ENCODE measurements at regions not wholly inside any gene's neighbourhood (a gene's known extent, or its start where the extent isn't known, plus 50 kb on each side); places are given as distances from the start of the nearest gene placed in this dataset.

DNA sequence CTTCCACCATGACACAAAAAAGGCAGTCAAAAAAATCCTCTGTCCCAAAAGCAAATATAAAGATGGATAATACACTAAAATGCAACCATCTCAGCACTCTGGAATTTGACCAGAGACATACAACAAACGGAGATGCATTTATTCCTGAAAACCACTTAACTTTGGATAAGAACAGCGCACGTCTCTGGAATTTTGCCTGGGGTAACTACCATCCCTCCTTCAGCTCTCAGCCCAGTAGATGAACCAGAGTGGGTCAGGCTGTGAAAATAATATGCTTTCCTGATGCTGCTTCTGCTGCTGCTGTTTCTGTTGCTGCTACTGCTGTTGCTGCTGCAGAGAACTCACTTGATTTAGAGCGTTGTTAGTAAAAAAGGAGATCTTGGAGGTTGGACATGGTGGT is 133.8 kb upstream of the ACVR2A start:
- no peak for DNase-seq (ENCODE audit: low spot score)

DNA sequence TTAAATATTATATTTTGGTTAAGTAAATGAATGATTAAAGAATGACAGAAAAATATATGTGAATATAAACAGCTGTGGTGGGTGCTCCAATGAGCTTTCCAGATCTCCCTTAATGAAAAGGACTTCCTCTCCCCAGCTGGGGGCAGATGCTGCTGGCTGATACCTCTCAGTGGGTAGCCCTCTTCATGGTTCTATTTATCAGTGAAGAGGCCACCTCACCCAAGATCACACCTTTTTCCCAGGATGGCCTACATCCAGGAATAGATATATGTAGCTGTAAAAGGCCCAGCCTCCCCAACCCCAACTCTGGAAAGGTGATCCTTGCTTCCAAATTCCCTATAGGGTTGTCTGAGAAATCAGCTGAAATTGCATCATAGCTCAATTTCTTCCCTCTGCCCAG is 135.2 kb upstream of the ACVR2A start:
- DNase-seq (ENCODE audit: low spot score): no peak

DNA sequence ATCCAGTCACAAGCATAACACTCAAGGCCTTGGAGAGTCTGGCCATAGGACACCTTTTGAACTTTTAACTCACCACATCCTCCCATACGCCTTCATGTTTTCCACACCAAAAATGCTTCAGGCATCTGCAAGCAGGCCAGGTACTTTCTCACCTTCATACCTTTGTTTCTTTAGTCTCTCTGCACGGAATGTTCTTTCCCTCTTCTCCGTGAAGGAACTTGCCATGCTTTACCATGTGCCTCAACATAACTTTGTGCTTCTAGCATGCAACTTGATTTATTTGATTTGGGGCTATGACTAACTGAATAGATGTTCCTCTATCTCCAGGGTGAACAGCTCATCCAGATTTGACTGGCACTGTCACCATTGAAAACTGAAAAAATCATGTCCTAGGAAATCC is 141.7 kb upstream of the ACVR2A start:
- DNase-seq (ENCODE audit: low spot score): no peak

DNA sequence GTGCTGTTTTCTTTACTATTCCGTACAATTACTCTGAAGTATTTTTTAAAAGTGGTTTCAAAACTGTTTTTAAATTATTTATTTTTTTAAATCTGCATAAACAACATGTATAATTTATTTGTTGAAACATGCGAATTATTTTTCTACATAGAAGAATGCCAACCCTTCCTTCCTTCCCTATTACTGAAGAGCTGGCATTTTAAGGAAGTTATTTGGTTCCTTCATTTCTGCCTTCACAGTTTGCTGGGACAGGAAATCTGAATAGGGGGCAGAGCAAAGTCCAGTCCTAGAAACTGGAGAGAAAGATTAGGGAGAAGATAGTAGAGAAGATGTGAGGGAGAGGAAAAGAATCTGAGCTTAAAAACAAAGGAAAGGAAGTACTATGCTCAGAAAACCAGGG is 146.7 kb upstream of the ACVR2A start:
- no peak for DNase-seq (ENCODE audit: low spot score)

DNA sequence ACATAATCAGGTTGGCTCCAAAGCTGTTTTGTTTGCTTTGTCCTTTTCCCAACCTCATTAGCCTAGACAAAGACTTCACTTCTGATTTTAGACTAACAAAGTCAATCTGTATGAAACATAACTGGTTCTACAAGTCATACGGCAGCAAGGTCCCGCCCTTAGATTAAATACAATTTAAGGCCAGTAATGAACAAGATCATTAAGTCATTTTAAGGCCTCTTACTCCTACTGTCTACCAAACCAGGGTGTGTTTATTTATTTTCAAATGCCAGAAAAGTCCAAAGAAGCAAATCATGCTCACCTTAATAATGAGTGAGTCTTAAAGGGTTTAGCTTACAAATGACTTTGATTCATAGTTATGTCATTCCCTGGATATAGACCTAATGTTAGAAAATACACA is 148.4 kb upstream of the ACVR2A start:
- no peak for DNase-seq (ENCODE audit: low spot score)

DNA sequence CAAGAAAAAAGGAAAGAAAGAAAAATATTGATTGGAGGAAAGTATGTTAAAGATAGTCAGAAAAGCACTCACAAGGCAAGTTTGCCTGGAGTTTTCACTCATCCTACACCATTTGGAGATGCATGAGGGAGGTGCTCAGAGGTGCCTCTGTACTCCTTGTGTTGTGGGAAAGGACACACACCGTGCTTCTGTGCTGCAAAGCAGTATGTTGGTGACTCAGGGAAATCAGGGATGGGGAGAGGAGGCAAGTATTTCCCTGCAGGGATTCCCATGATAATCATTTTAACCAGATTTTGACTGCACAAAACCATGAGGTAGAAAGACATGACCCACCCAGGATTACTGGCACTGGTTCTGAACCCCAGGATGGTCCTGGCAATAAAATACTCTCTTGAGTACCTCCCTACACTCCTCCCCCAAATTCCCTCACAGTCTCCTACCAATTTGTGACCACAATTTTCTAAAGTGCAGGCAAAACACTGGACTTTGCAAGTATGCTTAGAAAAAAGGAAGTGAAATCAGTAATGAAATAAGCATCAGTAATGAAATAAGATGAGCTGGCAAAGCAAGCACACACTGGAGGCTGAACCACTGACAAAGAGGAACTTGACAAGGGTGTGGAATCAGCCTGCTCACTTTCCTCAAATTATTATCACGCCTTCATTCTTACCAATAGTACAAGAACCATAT is 155.5 kb upstream of the ACVR2A start:
- DNase-seq (ENCODE audit: low spot score): no peak

DNA sequence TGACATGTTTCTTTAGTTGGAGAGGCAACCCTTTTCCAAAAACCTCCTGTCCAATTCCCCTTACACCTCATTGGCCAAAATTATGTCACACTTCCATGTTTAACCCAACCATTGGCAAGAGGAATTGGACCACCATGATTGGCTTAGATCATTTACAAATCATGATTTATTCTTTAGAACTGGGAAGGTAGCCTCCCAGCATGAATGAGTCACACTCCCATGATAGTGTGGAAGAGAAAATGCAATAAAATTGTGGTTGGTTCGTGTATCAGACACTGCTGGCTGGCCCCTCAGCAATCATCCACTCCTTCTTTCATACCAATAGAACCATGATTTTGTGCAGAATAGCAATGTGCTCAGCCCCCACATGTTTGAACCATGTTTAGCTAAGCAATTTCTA is 156.6 kb upstream of the ACVR2A start:
- DNase-seq (ENCODE audit: low spot score): no peak

DNA sequence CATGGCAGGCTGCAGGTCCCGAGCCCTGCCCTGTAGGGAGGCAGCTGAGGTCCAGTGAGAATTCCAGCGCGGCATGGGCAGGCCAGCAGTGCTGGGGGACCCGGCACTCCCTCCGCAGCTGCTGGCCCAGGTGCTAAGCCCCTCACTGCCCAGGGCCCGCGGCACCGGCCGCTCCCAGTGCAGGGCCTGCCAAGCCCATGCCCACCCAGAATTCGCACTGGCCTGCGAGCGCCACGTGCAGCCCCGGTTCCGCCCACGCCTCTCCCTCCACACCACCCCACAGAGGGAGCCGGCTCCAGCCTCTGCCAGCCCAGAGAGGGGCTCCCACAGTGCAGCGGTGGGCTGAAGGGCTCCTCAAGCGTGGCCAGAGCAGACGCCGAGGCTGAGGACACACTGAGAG is 158.5 kb upstream of the ACVR2A start:
- DNase-seq (ENCODE audit: low spot score): no peak

DNA sequence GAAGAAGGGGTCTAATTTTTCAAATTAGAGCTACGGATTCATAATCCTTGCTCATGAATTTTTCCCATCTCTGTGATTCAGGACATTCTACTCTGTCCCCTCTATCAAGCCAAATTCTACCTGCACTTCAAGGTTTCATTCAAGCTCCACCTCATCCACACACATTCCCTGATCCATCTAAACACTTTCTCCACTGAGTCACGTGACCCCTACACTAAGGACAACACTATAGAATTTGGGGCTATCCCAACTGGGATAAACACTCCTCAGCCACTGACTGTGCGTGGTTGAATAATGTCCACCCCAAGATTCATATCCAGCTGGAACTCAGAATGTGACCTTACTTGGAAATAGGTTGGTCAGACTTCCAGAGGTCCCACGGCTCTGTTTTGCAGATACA is 159.9 kb upstream of the ACVR2A start:
- DNase-seq (ENCODE audit: low spot score): no peak

DNA sequence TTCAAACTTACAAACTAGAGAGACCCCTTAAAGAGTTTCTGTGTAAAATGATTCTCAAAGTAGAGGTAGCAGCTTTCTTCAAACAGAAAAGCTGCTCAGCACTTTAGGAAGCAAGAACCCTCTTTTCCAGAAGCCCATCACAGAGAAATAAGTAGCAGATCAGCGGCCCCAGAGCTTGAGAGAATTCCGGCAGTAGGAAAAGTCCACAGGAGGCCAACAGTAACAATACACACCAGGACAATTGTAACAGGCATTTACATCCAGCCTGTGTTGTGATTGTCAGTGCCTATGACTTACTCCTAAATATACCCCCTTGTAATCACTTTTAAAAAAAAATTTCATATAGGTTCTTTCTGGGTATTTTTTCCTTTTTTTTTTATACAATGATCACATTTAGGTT is 161.4 kb upstream of the ACVR2A start:
- no peak for DNase-seq (ENCODE audit: low spot score)

DNA sequence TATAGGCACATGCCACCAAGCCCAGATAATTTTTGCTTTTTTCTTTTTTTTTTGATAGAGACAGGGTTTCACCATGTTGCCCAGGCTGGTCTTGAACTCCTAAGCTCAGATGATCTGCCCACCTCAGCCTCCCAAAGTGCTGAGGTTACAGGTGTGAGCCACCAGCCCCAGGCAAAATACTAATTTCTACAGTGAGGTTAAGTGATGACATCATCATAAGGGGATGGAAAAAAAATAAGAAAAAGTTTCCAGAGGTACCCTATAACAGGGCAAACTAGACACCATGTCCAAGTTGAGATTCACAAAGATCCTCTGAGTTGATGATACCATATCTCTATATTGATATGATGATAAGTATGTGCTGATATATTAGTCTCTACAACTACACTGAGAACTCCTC is 163.7 kb upstream of the ACVR2A start:
- no peak for DNase-seq (ENCODE audit: low spot score)

DNA sequence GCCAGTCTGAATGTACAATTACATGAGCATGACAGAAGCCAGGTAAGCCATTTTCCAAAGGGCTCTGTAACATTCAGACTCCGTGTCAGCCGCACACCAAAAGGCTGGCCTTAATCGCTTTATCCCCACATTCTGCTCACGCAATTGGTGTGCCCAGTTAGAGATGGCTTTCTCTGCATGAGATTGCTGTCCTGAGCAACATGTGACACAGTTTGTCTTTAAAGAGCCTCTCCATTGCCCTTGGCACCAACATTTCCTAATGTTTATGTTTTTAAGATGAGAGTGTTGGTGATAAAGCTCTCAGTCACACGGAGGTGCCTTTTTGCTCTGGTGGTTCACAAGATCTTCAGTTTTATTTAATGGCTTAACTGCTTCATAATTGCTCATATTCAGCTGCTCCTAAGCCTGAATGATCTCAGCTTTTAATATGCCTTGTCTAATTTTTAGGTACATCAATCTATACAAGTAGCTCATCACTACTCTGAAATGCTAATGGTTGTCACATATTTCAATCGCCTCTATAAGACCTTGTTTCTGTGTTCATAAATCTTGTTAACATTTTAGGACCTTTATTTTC is 164.8 kb upstream of the ACVR2A start:
- DNase-seq (ENCODE audit: low spot score): no peak

DNA sequence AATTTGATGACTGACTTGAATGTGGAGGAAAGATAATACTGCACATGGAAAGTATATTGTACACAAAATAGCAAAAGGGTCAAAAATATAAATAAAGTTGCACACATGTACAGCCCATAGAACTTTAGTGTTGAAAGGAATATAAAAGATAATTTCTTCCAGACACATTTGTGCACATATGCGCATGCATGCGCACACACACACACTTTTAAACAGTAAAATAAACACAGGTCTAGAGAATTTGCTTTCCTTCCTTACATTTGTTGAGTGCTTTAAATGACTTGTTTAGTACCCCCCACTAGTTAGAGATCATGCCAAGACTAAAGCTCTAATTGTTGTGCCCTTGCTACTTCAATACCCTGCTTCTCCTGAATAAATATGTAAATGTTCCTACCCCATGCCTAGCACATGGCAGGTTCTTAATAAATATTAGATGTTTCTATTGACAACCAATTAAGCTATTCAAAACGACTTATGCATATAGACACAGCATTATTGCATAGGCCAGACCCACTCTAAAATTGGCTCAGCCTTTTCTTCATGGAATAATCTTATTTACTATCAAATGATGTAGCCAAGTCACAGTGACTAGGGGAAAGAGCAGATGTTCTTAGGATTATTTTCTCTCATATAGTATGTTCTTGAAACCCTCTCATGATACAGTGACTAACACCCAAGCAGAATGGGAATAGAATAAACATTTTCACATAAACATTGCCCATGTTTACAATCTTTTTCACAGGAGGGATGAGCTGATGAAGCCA is 165.5 kb upstream of the ACVR2A start:
- DNase-seq (ENCODE audit: low spot score): no peak

DNA sequence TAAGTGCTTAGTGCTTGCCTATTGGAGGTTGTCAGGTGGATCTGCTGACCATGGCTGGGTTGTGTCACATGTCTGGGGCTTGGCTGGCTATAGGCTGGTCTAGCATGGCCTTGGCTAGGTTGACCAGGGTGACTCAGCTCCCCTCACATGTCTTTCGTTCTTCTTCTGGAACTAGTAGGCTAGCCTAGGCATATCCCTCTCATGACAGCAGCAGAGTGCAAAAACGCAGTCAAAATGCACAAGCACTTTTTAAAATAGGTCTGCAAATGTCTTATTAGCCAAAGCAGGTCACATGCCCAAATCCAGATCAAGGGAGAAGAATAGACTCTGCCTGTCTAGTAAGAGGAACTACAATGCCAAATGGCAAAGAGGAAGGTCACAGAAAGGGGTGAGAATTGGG is 179.7 kb upstream of the ACVR2A start:
- DNase-seq (ENCODE audit: low spot score): peak; percentile 12

DNA sequence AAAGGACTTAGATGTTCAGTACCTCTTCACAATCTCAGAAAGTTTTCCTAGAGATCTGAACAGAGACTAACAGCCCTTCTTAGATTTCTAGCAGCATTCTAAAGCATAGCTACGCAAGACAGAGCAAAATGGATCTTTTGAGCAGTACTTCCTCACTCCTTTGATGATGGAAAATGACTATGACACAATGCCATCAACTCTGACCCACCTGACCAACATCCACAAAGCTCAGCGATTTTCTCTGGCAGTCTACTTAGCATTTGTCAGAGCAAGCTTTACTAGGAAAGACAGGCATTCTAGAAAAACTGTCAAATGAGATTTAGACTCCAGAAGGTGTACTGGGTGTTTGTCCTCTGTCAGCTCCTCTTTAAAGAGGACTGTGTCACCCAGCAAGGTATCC is 180.9 kb upstream of the ACVR2A start:
- no peak for DNase-seq (ENCODE audit: low spot score)

DNA sequence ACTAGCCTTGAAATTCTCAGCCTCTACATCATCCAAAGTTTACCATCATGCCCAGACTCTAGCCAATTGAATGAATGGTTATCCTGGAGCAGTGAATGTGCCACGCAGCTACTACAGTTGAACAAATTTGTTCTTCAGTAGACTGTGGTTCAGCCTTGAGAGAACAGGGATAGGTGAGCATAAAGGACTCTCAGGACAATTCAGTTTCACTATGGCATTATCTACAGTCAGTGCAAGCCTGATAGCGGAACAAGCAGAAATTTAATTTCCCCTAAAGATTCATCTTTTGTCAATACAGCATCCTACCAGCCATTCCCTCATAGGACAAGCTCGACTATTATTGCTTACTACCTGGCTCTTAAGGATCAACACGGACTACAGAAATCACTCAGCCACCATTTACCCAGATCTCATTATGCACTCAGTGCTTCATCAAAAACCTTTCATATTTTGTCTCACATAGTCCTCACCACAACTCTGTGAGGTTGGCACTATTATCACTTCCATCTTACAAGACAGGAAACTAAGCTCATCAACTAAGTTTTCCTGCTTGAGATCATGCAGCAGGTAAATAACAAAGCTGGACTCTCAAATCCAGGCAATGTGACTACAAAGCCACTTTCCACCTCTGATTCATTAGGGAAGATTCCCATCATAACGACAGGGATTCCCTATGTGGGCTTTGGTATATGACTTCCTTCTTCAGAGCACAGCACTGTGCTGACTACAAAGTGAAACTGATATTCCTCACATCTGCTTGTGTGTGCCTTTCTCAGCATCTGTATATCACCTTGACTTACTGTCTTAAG is 181.5 kb upstream of the ACVR2A start:
- DNase-seq (ENCODE audit: low spot score): no peak

DNA sequence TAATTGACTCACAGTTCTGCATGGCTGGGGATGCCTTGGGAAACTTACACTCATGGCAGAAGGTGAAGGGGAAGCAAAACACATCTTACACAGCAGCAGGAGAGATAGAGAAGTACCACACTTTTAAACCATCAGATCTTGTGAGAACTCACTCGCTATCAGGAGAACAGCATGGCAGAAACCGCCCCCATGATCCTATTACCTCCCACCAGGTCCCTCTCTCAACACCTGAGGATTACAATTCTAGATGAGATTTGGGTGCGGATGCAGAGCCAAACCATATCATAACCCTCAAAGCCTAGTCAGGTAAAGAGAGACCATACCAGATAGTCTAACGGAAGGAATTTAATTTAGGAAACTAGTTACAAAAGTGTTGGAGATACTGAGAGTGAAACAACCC is 182.6 kb upstream of the ACVR2A start:
- no peak for DNase-seq (ENCODE audit: low spot score)

DNA sequence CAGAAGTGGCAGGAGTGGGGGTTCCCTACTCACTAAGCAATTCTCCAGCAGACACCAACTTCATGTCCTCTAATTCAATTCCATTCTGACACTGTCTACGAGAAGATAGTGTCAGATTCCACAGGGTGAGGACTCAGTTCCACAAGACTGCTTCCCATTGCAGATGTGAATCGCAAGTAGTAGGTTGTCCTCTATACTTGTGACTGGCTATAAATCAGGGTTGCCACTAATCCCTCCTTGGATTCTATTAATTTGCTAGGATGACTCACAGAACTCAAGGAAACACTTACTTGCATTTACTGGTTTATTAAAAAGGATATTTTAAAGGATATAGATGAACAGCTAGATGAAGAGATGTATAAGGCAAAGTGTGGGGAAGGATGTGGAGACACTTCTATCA is 184.1 kb upstream of the ACVR2A start:
- no peak for DNase-seq (ENCODE audit: low spot score)

DNA sequence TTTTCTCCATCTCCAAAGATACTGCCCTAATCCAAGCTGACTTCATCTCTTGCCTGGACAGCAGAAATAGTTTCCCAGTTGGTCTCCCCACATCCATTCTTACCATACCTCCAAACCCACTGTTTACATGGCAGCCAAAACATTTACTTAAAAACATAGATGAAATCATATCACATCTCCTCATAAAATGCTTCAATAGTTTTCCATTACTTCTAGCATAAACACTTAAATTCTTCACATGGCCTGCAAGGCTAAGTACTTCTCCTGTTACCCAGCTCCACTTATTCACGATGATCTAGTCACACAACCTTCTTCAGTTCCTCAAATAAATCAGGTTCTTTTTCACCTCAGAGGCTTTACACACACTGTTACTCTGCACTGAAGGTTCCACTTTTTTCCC is 185.8 kb upstream of the ACVR2A start:
- DNase-seq (ENCODE audit: low spot score): no peak

DNA sequence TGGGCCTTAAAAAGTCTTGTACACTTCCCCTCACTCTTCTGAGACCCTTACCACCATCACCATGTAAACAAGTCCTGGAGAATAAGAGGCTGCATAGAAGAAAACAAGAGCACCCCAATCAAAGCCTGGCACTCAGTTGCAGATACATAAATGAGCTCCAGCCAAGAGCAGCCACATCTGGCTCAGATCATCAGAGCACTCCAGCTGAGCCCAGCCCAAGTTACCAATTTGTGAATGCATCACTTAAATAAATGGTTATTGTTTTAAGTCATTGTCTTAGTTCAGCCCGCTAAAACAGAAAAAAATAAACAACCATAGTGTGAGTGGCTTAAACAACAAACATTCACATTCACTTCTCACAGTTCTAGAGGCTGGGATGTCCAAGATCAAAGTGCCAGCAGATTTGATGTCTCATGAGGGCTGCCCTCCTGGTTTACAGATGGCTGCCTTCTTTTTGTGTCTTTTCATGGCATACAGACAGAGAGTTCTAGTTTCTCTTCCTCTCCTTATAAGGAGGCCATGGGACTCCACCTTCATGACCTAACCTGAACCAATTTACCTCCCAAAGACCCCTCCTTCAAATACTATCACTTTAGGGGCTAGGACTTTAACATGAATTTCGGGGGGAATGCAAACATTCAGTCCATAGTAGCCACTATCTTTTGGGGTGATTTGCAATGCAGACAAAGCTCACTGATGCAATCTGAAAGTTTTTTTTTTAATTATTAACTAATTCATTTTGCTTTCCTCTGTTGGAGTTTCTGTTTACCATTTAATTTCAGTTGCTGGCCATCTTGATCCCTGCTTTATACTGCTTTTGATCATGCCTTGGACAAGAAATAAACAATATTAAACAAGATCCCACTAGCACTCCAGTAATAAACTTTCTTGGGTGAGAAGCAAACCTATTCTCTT is 187.5 kb upstream of the ACVR2A start:
- no peak for DNase-seq (ENCODE audit: low spot score)

DNA sequence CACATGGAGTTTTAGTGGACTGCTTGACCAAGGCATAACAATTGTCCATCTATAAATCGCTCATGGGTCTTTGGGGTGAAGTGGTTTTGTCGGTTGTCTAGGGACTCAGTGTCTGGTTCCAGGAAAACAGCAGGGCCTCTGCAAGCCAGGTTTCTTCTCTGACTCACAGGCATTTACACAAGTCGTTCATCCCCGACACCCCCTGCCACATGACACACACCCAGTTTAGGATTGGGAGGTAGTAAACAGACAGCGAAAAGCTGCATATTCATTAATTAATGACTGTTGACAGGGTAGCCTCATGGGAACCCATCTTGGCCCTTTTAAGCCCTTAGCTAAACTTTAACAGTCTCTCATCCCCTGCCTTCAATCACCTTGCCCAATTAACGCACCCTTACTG is 194.8 kb upstream of the ACVR2A start:
- DNase-seq (ENCODE audit: low spot score): no peak

DNA sequence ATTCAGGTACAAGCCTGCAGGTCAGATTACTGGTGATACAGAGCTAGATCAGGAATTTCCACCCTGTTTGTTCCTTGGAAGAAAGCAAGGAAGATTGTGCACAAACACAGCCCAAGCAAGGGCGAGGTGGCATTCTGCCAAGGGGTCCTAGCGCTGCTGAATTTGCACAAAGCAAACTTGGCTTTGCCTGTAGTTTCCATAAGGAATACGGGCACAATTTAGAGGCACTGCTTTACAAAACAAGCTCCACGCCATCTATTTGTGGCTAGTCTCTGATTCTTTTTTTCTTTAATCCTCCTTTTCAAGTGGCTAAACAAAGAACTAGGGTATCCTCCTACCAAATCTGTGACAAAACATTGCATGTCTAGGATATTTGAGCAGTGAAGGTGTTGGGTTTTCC is 195.5 kb upstream of the ACVR2A start:
- DNase-seq (ENCODE audit: low spot score): no peak

Measured in GM03348 (cell line).